ENCODE measurements at regions not wholly inside any gene's neighbourhood (a gene's known extent, or its start where the extent isn't known, plus 50 kb on each side); places are given as distances from the start of the nearest gene placed in this dataset.

- no peak for TF ChIP-seq EZH2phosphoT487 (IDR thresholded peaks at IDR 0.05; ENCODE audit: low read length)
- TF ChIP-seq, protein P1, sequence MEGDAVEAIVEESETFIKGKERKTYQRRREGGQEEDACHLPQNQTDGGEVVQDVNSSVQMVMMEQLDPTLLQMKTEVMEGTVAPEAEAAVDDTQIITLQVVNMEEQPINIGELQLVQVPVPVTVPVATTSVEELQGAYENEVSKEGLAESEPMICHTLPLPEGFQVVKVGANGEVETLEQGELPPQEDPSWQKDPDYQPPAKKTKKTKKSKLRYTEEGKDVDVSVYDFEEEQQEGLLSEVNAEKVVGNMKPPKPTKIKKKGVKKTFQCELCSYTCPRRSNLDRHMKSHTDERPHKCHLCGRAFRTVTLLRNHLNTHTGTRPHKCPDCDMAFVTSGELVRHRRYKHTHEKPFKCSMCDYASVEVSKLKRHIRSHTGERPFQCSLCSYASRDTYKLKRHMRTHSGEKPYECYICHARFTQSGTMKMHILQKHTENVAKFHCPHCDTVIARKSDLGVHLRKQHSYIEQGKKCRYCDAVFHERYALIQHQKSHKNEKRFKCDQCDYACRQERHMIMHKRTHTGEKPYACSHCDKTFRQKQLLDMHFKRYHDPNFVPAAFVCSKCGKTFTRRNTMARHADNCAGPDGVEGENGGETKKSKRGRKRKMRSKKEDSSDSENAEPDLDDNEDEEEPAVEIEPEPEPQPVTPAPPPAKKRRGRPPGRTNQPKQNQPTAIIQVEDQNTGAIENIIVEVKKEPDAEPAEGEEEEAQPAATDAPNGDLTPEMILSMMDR (IDR thresholded peaks at IDR 0.05; ENCODE audit: low read length): no peak
Measured at GRCh38 chr2:212596276-212596675, 57.7 kb upstream of the ERBB4 start.

Data from MM.1S (cell line).